WERI-Rb-1 (cell line): ENCODE measurements at regions not wholly inside any gene's neighbourhood (a gene's known extent, or its start where the extent isn't known, plus 50 kb on each side); places are given as distances from the start of the nearest gene placed in this dataset.

Experiments
- DNase-seq: peaks from one replicate; pipeline ENCODE4 v3.0.0-alpha.2; 2020
- H3K27ac ChIP-seq: fragments of 250-450 bp; sonication (Bioruptor Pico); 2 replicates; pipeline ENCODE4 v1.5.1; 2020; ENCODE audit warnings: mild to moderate bottlenecking, moderate library complexity
- H3K27me3 ChIP-seq: fragments of 250-450 bp; sonication (Bioruptor Pico); 2 replicates; pipeline ENCODE4 v1.5.1; 2021; ENCODE audit warnings: mild to moderate bottlenecking, low read depth, moderate library complexity; ENCODE audit not compliant: insufficient read depth, severe bottlenecking
- H3K36me3 ChIP-seq: fragments of 250-450 bp; sonication (Bioruptor Pico); 2 replicates; pipeline ENCODE4 v1.5.1; 2020; ENCODE audit warnings: mild to moderate bottlenecking, moderate library complexity
- H3K4me3 ChIP-seq: 2 replicates; pipeline ENCODE4 v1.5.1; 2011; ENCODE audit warnings: low read depth, mild to moderate bottlenecking, control low read depth, low read length
- H3K9me3 ChIP-seq: fragments of 250-450 bp; sonication (Bioruptor Pico); 2 replicates; pipeline ENCODE4 v1.5.1; 2021; ENCODE audit warnings: mild to moderate bottlenecking, moderate library complexity; ENCODE audit not compliant: severe bottlenecking
- TF ChIP-seq, protein P1 (sequence below): IDR thresholded peaks from 2 replicates; pipeline ENCODE4 v1.5.1; 2011; ENCODE audit warnings: low read depth, mild to moderate bottlenecking, control low read depth, inconsistent platforms, low read length

GRCh38 chr7:94080551-94080950, 76.4 kb upstream of the BET1 start:
- no peak for DNase-seq
- H3K27me3 ChIP-seq = no peaks in the 10 kb centered on the region
- H3K27ac ChIP-seq = no peak overlapping the region
- H3K9me3 ChIP-seq = no peaks in the 10 kb centered on the region
- TF ChIP-seq, protein P1, sequence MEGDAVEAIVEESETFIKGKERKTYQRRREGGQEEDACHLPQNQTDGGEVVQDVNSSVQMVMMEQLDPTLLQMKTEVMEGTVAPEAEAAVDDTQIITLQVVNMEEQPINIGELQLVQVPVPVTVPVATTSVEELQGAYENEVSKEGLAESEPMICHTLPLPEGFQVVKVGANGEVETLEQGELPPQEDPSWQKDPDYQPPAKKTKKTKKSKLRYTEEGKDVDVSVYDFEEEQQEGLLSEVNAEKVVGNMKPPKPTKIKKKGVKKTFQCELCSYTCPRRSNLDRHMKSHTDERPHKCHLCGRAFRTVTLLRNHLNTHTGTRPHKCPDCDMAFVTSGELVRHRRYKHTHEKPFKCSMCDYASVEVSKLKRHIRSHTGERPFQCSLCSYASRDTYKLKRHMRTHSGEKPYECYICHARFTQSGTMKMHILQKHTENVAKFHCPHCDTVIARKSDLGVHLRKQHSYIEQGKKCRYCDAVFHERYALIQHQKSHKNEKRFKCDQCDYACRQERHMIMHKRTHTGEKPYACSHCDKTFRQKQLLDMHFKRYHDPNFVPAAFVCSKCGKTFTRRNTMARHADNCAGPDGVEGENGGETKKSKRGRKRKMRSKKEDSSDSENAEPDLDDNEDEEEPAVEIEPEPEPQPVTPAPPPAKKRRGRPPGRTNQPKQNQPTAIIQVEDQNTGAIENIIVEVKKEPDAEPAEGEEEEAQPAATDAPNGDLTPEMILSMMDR = no peak
- H3K36me3 ChIP-seq = no peaks in the 10 kb centered on the region
- no peak overlapping the region for H3K4me3 ChIP-seq

DNA sequence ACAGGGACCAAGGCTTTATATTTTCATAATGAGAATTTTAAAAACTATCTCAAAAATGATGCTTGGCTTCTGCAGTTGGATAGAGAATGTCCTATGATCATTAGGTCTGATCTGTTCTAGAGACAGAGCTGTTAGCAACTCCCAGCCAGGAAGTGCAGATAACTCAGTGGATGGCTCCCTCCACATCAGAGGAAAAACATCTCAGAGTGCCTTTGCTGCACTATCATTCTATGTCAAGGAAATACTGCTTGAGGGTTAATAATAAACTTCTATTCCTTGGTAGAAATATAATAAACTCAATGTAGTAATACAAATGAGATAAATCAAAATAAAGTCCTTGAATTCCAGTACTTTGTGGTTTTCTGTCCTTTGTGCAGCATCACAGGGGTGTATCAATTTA, 78.0 kb upstream of the BET1 start:
- TF ChIP-seq, protein P1 = no peak
- no peaks in the 10 kb centered on the region for H3K27me3 ChIP-seq
- no peak overlapping the region for H3K27ac ChIP-seq
- no peaks in the 10 kb centered on the region for H3K36me3 ChIP-seq
- no peak for DNase-seq
- no peak overlapping the region for H3K4me3 ChIP-seq
- no peaks in the 10 kb centered on the region for H3K9me3 ChIP-seq

DNA sequence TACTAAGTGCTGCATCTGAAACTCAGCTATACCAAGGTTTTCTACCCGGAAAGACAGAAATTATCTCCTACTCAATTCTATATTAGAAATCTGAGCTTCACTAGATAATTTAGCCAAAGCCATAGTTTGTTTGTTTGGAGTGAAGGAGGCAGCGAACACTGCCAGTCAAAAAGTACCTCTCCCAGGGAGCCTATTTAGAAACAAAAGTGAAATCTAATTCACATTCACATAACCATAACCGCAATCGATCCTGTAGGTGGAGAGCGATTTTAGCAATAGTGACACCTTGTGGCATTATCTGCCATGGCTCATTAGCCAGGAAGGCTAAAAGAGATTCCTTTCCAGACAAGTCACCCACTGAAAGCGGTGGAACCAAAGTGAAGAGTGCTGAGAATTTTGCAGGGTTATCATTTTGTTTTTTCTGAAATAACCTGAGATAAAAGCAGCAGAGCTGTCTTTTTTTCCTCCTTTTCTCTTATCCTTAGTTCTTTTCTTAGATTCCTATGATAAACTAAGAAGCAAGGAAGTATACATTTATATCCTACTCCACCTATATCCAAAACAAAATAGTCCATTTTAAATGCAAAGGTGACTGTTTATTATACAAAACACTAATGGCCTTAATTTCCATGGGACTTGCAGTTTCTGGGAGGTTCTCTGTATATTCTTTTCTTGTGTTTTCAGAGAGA, 83.7 kb upstream of the BET1 start:
- Histone ChIP-seq H3K4me3 (no peak overlapping the region), H3K27me3 (no peaks in the 10 kb centered on the region), H3K27ac (no peak overlapping the region), H3K36me3 (no peaks in the 10 kb centered on the region), H3K9me3 (no peaks in the 10 kb centered on the region)
- DNase-seq = peak; percentile 48
- TF ChIP-seq, protein P1 = peak; percentile 75

GRCh38 chr7:94088560-94088959, 84.4 kb upstream of the BET1 start:
- no peaks in the 10 kb centered on the region for H3K36me3 ChIP-seq
- TF ChIP-seq, protein P1 = no peak
- H3K27me3 ChIP-seq = no peaks in the 10 kb centered on the region
- H3K9me3 ChIP-seq = no peaks in the 10 kb centered on the region
- H3K4me3 ChIP-seq = no peak overlapping the region
- no peak for DNase-seq
- H3K27ac ChIP-seq = no peak overlapping the region

- DNase-seq = no peak
- H3K27me3 ChIP-seq = no peaks in the 10 kb centered on the region
- TF ChIP-seq, protein P1 = no peak
- no peaks in the 10 kb centered on the region for H3K9me3 ChIP-seq
- no peak overlapping the region for H3K4me3 ChIP-seq
- H3K36me3 ChIP-seq = no peaks in the 10 kb centered on the region
- no peak overlapping the region for H3K27ac ChIP-seq
These were observed 85.7 kb upstream of the BET1 start for GRCh38 chr7:94089806-94090205.

DNA sequence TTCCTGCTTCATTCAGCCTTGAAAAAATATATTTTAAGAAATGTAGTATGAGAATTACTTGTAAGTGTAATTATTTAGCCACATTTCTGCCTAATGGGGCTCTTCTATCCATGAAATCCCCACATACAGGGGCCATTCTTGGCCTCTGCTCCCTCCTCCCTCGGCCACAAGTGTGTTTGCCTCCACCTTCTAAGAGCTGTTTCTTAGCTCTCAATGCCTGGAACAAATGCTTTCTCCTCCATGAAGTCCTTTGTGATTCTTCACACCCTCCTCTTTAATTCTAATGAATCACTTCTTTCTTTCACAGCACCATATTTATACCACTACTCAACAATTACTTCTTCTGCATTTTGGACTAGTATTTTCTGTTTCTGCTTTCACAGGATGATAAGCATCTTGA, 88.8 kb upstream of the BET1 start:
- Histone ChIP-seq H3K27ac (no peak overlapping the region), H3K4me3 (no peak overlapping the region), H3K36me3 (no peaks in the 10 kb centered on the region), H3K27me3 (no peaks in the 10 kb centered on the region), H3K9me3 (no peaks in the 10 kb centered on the region)
- TF ChIP-seq, protein P1 = no peak
- no peak for DNase-seq
